CD14-positive monocyte (primary cell): ENCODE measurements at regions not wholly inside any gene's neighbourhood (a gene's known extent, or its start where the extent isn't known, plus 50 kb on each side); places are given as distances from the start of the nearest gene placed in this dataset.

ENCODE experiments used
- DNase-seq, 3 donors: peaks; one replicate each; pipeline ENCODE4 v3.0.0-alpha.2; 2011 to 2022
- H2AFZ ChIP-seq: 2 replicates; pipeline ENCODE4 v1.6.0; 2012; ENCODE audit warnings: mild to moderate bottlenecking, low read depth, low read length, inconsistent platforms; ENCODE audit not compliant: insufficient read depth, poor library complexity, severe bottlenecking
- H3K27ac ChIP-seq, 2 donors: 1 replicate in 1 of 2; 2 replicates in 1 of 2; pipeline ENCODE4 v1.5.1; 2012 to 2013; ENCODE audit warnings: low read length in 2 of 2, control low read depth in 1 of 2, inconsistent platforms in 1 of 2, low read depth in 1 of 2, mild to moderate bottlenecking in 1 of 2
- H3K27me3 ChIP-seq, 2 donors: one replicate each; pipeline versions ENCODE4 v1.6.0 to v1.6.1; 2011 to 2013; ENCODE audit warnings: low read length in 2 of 2; ENCODE audit not compliant: control insufficient read depth in 2 of 2, insufficient read depth in 2 of 2
- H3K36me3 ChIP-seq, 2 donors: replicated peaks in 1 of 2; 1 replicate in 1 of 2; 2 replicates in 1 of 2; pipeline versions ENCODE4 v1.5.1 to v1.6.1; 2012 to 2013; ENCODE audit warnings: low read length in 2 of 2, control low read depth in 1 of 2, inconsistent platforms in 1 of 2, mild to moderate bottlenecking in 1 of 2; ENCODE audit not compliant: insufficient read depth in 2 of 2, control insufficient read depth in 1 of 2
- H3K4me1 ChIP-seq, 2 donors: 1 replicate in 1 of 2; 2 replicates in 1 of 2; pipeline versions ENCODE4 v1.5.1 to v1.6.1; 2012 to 2013; ENCODE audit warnings: low read length in 2 of 2, control low read depth in 1 of 2, inconsistent platforms in 1 of 2, mild to moderate bottlenecking in 1 of 2, moderate library complexity in 1 of 2; ENCODE audit not compliant: insufficient read depth in 2 of 2, control insufficient read depth in 1 of 2
- H3K4me2 ChIP-seq: replicated peaks from 2 replicates; pipeline ENCODE3; 2012; ENCODE audit warnings: low read length, moderate library complexity, mild to moderate bottlenecking; ENCODE audit not compliant: poor library complexity, severe bottlenecking; ENCODE audit errors: extremely low read depth
- H3K4me3 ChIP-seq, 3 experiments: fragments of 200-600 bp in 1 of 3; sonication (generic) in 1 of 3; replicated peaks in 1 of 3; 1 replicate in 2 of 3; 2 replicates in 1 of 3; pipeline ENCODE4 v1.5.1; 2011 to 2013; ENCODE audit warnings: low read length in 3 of 3, mild to moderate bottlenecking in 3 of 3, control low read depth in 2 of 3, low read depth in 2 of 3, inconsistent platforms in 1 of 3, moderate library complexity in 1 of 3
- H3K79me2 ChIP-seq: 2 replicates; pipeline ENCODE4 v1.6.0; 2012; ENCODE audit warnings: mild to moderate bottlenecking, control low read depth, inconsistent platforms, low read length, moderate library complexity; ENCODE audit not compliant: insufficient read depth
- H3K9ac ChIP-seq: 2 replicates; pipeline ENCODE4 v1.6.0; 2017; ENCODE audit warnings: low read length, mild to moderate bottlenecking; ENCODE audit not compliant: insufficient read depth, poor library complexity, severe bottlenecking
- H3K9me3 ChIP-seq, 2 donors: replicated peaks in 1 of 2; 1 replicate in 1 of 2; 2 replicates in 1 of 2; pipeline versions ENCODE4 v1.5.1 to v1.6.1; 2012 to 2013; ENCODE audit warnings: low read length in 2 of 2, control low read depth in 1 of 2; ENCODE audit not compliant: control insufficient read depth in 1 of 2, insufficient read depth in 1 of 2
- H4K20me1 ChIP-seq: 2 replicates; pipeline ENCODE4 v1.6.0; 2012; ENCODE audit warnings: mild to moderate bottlenecking, low read length, control low read depth, moderate library complexity; ENCODE audit not compliant: insufficient read depth
- H3K27ac Mint-ChIP-seq, 7 donors: one replicate each; pipeline ENCODE4 v1.8.0; 2020; ENCODE audit warnings: mild to moderate bottlenecking in 7 of 7, mixed read lengths in 7 of 7, moderate library complexity in 6 of 7, inconsistent platforms in 2 of 7
- H3K27me3 Mint-ChIP-seq, 3 donors: one replicate each; pipeline ENCODE4 v1.8.0; 2021 to 2022; ENCODE audit warnings: low read depth in 3 of 3, mild to moderate bottlenecking in 3 of 3, mixed read lengths in 3 of 3, moderate library complexity in 3 of 3, inconsistent platforms in 1 of 3
- H3K36me3 Mint-ChIP-seq, 2 donors: one replicate each; pipeline ENCODE4 v1.8.0; 2020; ENCODE audit warnings: mixed read lengths in 2 of 2, inconsistent platforms in 1 of 2, mild to moderate bottlenecking in 1 of 2
- H3K4me1 Mint-ChIP-seq: one replicate; pipeline ENCODE4 v1.8.0; 2020; ENCODE audit warnings: mild to moderate bottlenecking, mixed read lengths
- H3K4me3 Mint-ChIP-seq, 2 donors: one replicate each; pipeline ENCODE4 v1.8.0; 2020; ENCODE audit warnings: mild to moderate bottlenecking in 2 of 2, mixed read lengths in 2 of 2, moderate library complexity in 1 of 2
- H3K9me3 Mint-ChIP-seq, 7 donors: one replicate each; pipeline ENCODE4 v1.8.0; 2020 to 2022; ENCODE audit warnings: mixed read lengths in 7 of 7, mild to moderate bottlenecking in 6 of 7, moderate library complexity in 6 of 7, inconsistent platforms in 2 of 7
- WGBS: methylation state at CpG from one replicate; pipeline ENCODE4 v1.1.5; 2013; ENCODE audit warnings: missing lambda C conversion rate; ENCODE audit not compliant: insufficient coverage; 5-methylcytosine and 5-hydroxymethylcytosine counted together
- intact Hi-C, 2 donors: fragments of 100-400 bp; cut with micrococcal nuclease; formaldehyde crosslinking; loops; one replicate each; pipeline versions ENCODE4 v1.15.0 to v1.15.1; 2023
- TF ChIP-seq, protein P1 (sequence below): fragments of 200-600 bp; IDR thresholded peaks from one replicate; pipeline ENCODE4 v1.8.0; 2022; ENCODE audit warnings: antibody characterized with exemption, mild to moderate bottlenecking

DNA sequence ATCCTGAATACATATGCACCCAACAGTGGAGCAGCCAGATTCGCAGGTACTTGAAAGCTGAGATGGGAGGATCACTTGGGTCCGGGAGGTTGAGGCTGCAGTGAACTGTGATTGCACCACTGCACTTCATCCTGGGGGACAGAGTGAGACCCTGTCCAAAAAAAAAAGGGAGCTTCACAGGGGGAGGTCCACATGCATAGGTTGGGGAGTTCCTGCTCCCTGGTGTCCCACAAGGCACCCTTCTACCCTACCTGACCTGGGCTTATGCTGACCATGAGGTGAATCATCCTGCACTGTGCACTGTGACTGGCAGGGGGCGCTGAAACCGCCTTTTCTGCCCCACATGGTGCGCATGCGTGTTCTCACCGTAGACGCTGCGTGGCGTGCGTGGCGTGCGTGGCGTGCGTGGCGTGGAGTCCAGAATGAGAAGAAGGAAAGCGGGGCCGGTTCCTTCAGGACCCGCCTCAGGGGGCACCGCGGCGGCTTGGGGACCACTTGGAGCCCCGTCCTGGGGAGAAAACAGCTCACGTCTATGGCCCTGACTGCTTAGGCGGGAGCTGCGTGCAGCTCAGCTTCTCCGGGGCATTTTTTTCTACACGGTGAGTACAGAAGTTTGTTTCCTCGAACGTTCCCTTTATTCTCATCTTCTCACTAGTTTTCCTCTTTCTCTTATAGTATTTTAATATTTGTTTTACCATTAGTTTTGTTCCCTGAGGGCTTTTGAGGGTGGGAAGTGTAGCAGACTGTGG lies 116.6 kb upstream of the GRK3 start:
- H3K9me3 Mint-ChIP-seq: no peaks in the 10 kb centered on the region
- H3K79me2 ChIP-seq: peaks cover 50% of the 10 kb centered on the region
- peak overlapping the region; percentile 89 for H2AFZ ChIP-seq
- H3K36me3 ChIP-seq: no peaks in the 10 kb centered on the region
- H3K27ac ChIP-seq: peak overlapping the region in 1 of 2 donors; percentile 80
- intact Hi-C loops: loop anchor here in 1 of 2 donors (5.0 kb wide), 1 partner anchor 86 kb away; no protein-coding TSS in a partner anchor
- H3K27me3 ChIP-seq: no peaks in the 10 kb centered on the region
- H3K36me3 Mint-ChIP-seq: peaks cover 11 to 17% of the 10 kb centered on the region in 2 donors
- peak; percentile 83 to 90 (median 86) for DNase-seq
- peak overlapping the region; percentile 93 for H3K4me3 Mint-ChIP-seq
- H3K27me3 Mint-ChIP-seq: no peaks in the 10 kb centered on the region
- no peaks in the 10 kb centered on the region for H3K9me3 ChIP-seq
- H3K4me3 ChIP-seq: peak overlapping the region; percentile 74 to 97 (median 81)
- H3K4me1 ChIP-seq: peaks cover 14 to 20% of the 10 kb centered on the region in 2 donors
- H3K27ac Mint-ChIP-seq: peak overlapping the region; percentile 72 to 92 (median 87)
- 5% methylated on average over 21 of the region's 30 CpGs for WGBS
- peak overlapping the region; percentile 75 for H3K9ac ChIP-seq
- H4K20me1 ChIP-seq: peaks cover 42% of the 10 kb centered on the region
- H3K4me1 Mint-ChIP-seq: peaks cover 37% of the 10 kb centered on the region
- TF ChIP-seq, protein P1, sequence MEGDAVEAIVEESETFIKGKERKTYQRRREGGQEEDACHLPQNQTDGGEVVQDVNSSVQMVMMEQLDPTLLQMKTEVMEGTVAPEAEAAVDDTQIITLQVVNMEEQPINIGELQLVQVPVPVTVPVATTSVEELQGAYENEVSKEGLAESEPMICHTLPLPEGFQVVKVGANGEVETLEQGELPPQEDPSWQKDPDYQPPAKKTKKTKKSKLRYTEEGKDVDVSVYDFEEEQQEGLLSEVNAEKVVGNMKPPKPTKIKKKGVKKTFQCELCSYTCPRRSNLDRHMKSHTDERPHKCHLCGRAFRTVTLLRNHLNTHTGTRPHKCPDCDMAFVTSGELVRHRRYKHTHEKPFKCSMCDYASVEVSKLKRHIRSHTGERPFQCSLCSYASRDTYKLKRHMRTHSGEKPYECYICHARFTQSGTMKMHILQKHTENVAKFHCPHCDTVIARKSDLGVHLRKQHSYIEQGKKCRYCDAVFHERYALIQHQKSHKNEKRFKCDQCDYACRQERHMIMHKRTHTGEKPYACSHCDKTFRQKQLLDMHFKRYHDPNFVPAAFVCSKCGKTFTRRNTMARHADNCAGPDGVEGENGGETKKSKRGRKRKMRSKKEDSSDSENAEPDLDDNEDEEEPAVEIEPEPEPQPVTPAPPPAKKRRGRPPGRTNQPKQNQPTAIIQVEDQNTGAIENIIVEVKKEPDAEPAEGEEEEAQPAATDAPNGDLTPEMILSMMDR: peak; percentile 88
- H3K4me2 ChIP-seq: peak overlapping the region; percentile 93

GRCh38 chr22:25448435-25449051 lies 115.9 kb upstream of the GRK3 start:
- intact Hi-C loops: loop anchor here in 1 of 2 donors (5.0 kb wide), 1 partner anchor 86 kb away; no protein-coding TSS in a partner anchor
- peak in 2 of 3 donors; percentile 7 to 47 for DNase-seq
- peaks cover 3 to 4% of the 10 kb centered on the region in 2 donors for H3K36me3 ChIP-seq
- TF ChIP-seq, protein P1: no peak
- H4K20me1 ChIP-seq: peaks cover 48% of the 10 kb centered on the region
- Mint-ChIP-seq H3K4me1 (peaks cover 37% of the 10 kb centered on the region), H3K27ac (peak overlapping the region; percentile 72 to 92 (median 87)), H3K36me3 (peaks cover 12 to 19% of the 10 kb centered on the region in 2 donors), H3K4me3 (peak overlapping the region; percentile 93), H3K9me3 (no peaks in the 10 kb centered on the region), H3K27me3 (no peaks in the 10 kb centered on the region)
- H3K4me1 ChIP-seq: peaks cover 14 to 20% of the 10 kb centered on the region in 2 donors
- H3K79me2 ChIP-seq: peaks cover 57% of the 10 kb centered on the region
- H3K9ac ChIP-seq: peak overlapping the region; percentile 75
- no peaks in the 10 kb centered on the region for H3K9me3 ChIP-seq
- peak overlapping the region; percentile 74 to 97 (median 81) for H3K4me3 ChIP-seq
- peak overlapping the region in 1 of 2 donors; percentile 80 for H3K27ac ChIP-seq
- WGBS: 0% methylated on average over 5 of the region's 16 CpGs
- H3K27me3 ChIP-seq: no peaks in the 10 kb centered on the region
- H3K4me2 ChIP-seq: peak overlapping the region; percentile 93
- peak overlapping the region; percentile 89 for H2AFZ ChIP-seq
